H1 (cell line): ENCODE measurements at regions not wholly inside any gene's neighbourhood (a gene's known extent, or its start where the extent isn't known, plus 50 kb on each side); places are given as distances from the start of the nearest gene placed in this dataset.

Experiments
- CTCF ChIA-PET: fragments of 300-600 bp; sonication (Branson Sonifier 250); formaldehyde crosslinking; loops from one replicate; lab custom pipeline; 2021; ENCODE audit not compliant: partially characterized antibody; lab: Charles Lee
- POLR2A ChIA-PET: fragments of 300-600 bp; sonication (Branson Sonifier 250); formaldehyde crosslinking; loops from one replicate; lab custom pipeline; 2021; ENCODE audit warnings: inconsistent platforms; ENCODE audit not compliant: partially characterized antibody; lab: Charles Lee
- DNase-seq, 2 experiments: peaks; one replicate each; pipeline versions ENCODE4 v3.0.0 to v3.0.0-alpha.2; 2010 to 2022; ENCODE audit warnings: low spot score in 2 of 2, low read depth in 1 of 2, mixed read lengths in 1 of 2
- FAIRE-seq: peaks from 2 replicates; lab custom pipeline; 2011; peaks lifted over from hg19 to GRCh38; lab: Jason Lieb, UNC
- H2AFZ ChIP-seq: 2 replicates; pipeline ENCODE4 v1.8.1; 2012; ENCODE audit warnings: low read length, inconsistent platforms
- H2AK5ac ChIP-seq: 2 replicates; pipeline ENCODE4 v1.6.1; 2013; ENCODE audit warnings: low read depth, low read length
- H2BK120ac ChIP-seq: replicated peaks from 2 replicates; pipeline ENCODE3; 2013; ENCODE audit warnings: low read depth, low read length, inconsistent platforms
- H2BK12ac ChIP-seq: 2 replicates; pipeline ENCODE4 v1.6.1; 2013; ENCODE audit warnings: low read depth, low read length
- H2BK15ac ChIP-seq: 2 replicates; pipeline ENCODE4 v1.6.1; 2013; ENCODE audit warnings: low read length
- H2BK20ac ChIP-seq: 2 replicates; pipeline ENCODE4 v1.6.1; 2013; ENCODE audit warnings: low read length
- H2BK5ac ChIP-seq: 2 replicates; pipeline ENCODE4 v1.6.1; 2013; ENCODE audit warnings: low read depth, low read length
- H3K14ac ChIP-seq: 2 replicates; pipeline ENCODE4 v1.6.1; 2013; ENCODE audit warnings: inconsistent platforms; ENCODE audit not compliant: insufficient read length
- H3K18ac ChIP-seq: 2 replicates; pipeline ENCODE4 v1.6.1; 2013; ENCODE audit warnings: low read length; ENCODE audit errors: extremely low read depth
- H3K23ac ChIP-seq: 2 replicates; pipeline ENCODE4 v1.6.1; 2013; ENCODE audit warnings: inconsistent platforms; ENCODE audit not compliant: insufficient read length
- H3K23me2 ChIP-seq: 2 replicates; pipeline ENCODE4 v1.6.1; 2013; ENCODE audit warnings: low read depth, low read length
- H3K27ac ChIP-seq: 2 replicates; pipeline ENCODE4 v1.6.1; 2011; ENCODE audit warnings: low read depth, low read length, inconsistent platforms
- H3K27me3 ChIP-seq, 4 experiments: replicated peaks in 1 of 4; 1 replicate in 1 of 4; 2 replicates in 3 of 4; pipeline versions ENCODE4 v1.6.1 to v1.8.1; 2011 to 2013; ENCODE audit warnings: low read length in 3 of 4, mild to moderate bottlenecking in 3 of 4, inconsistent platforms in 2 of 4, mixed read lengths in 2 of 4, moderate library complexity in 1 of 4; ENCODE audit not compliant: control insufficient read depth in 3 of 4, insufficient read depth in 3 of 4; ENCODE audit errors: extremely low read depth in 1 of 4
- H3K36me3 ChIP-seq, 4 experiments: 2 replicates each; pipeline versions ENCODE4 v1.6.1 to v1.8.1; 2011 to 2013; ENCODE audit warnings: mild to moderate bottlenecking in 4 of 4, low read length in 3 of 4, moderate library complexity in 2 of 4, control low read depth in 1 of 4, inconsistent platforms in 1 of 4; ENCODE audit not compliant: insufficient read depth in 4 of 4, control insufficient read depth in 2 of 4
- H3K4ac ChIP-seq: replicated peaks from 2 replicates; pipeline ENCODE3; 2013; ENCODE audit warnings: low read length, low read depth, mixed read lengths, inconsistent platforms; ENCODE audit not compliant: insufficient read length
- H3K4me1 ChIP-seq, 4 experiments: replicated peaks in 1 of 4; 1 replicate in 1 of 4; 2 replicates in 3 of 4; pipeline versions ENCODE4 v1.6.1 to v1.8.1; 2011 to 2013; ENCODE audit warnings: low read length in 3 of 4, inconsistent platforms in 2 of 4, mixed read lengths in 1 of 4; ENCODE audit not compliant: insufficient read depth in 4 of 4, control insufficient read depth in 3 of 4
- H3K4me2 ChIP-seq, 2 experiments: 2 replicates each; pipeline versions ENCODE4 v1.6.1 to v1.8.1; 2011 to 2013; ENCODE audit warnings: low read depth in 2 of 2, low read length in 2 of 2, control low read depth in 1 of 2, inconsistent platforms in 1 of 2, mild to moderate bottlenecking in 1 of 2; ENCODE audit not compliant: insufficient read depth in 1 of 2
- H3K4me3 ChIP-seq, 4 experiments: fragments of 200-600, 300-600 bp in 1 of 4; sonication (generic), shearing (Covaris generic), sonication (Bioruptor Twin) in 1 of 4; 2 replicates each; pipeline versions ENCODE4 v1.5.1 to v1.8.1; 2011 to 2016; ENCODE audit warnings: low read length in 4 of 4, low read depth in 3 of 4, control low read depth in 2 of 4, inconsistent platforms in 2 of 4, mild to moderate bottlenecking in 2 of 4, mixed read lengths in 1 of 4, moderate library complexity in 1 of 4; ENCODE audit not compliant: insufficient read depth in 2 of 4; ENCODE audit errors: extremely low read depth in 1 of 4
- H3K56ac ChIP-seq: replicated peaks from 2 replicates; pipeline ENCODE3; 2013; ENCODE audit warnings: low read depth, mild to moderate bottlenecking, mixed read lengths, low read length, inconsistent platforms; ENCODE audit not compliant: insufficient read length
- H3K79me1 ChIP-seq: 2 replicates; pipeline ENCODE4 v1.6.1; 2013; ENCODE audit warnings: low read depth, low read length, control low read depth
- H3K79me2 ChIP-seq, 2 experiments: 2 replicates each; pipeline versions ENCODE4 v1.6.1 to v1.8.1; 2012 to 2013; ENCODE audit warnings: low read length in 2 of 2, mild to moderate bottlenecking in 2 of 2, inconsistent platforms in 1 of 2; ENCODE audit not compliant: insufficient read depth in 2 of 2, control insufficient read depth in 1 of 2
- H3K9ac ChIP-seq, 4 experiments: replicated peaks in 1 of 4; 1 replicate in 1 of 4; 2 replicates in 3 of 4; pipeline versions ENCODE4 v1.6.1 to v1.8.1; 2011 to 2013; ENCODE audit warnings: low read depth in 3 of 4, low read length in 3 of 4, control low read depth in 2 of 4, mild to moderate bottlenecking in 2 of 4, moderate library complexity in 2 of 4, inconsistent platforms in 1 of 4; ENCODE audit errors: extremely low read depth in 1 of 4
- H3K9me3 ChIP-seq, 2 experiments: 2 replicates each; pipeline versions ENCODE4 v1.6.1 to v1.8.1; 2012 to 2013; ENCODE audit warnings: mild to moderate bottlenecking in 2 of 2, moderate library complexity in 2 of 2, control low read depth in 1 of 2, inconsistent platforms in 1 of 2, low read depth in 1 of 2, low read length in 1 of 2, mixed read lengths in 1 of 2; ENCODE audit not compliant: insufficient read depth in 2 of 2
- H4K20me1 ChIP-seq, 2 experiments: replicated peaks in 1 of 2; 2 replicates each; pipeline versions ENCODE3 to v1.8.1; 2011 to 2013; ENCODE audit warnings: inconsistent platforms in 2 of 2, low read length in 2 of 2, mild to moderate bottlenecking in 1 of 2; ENCODE audit not compliant: insufficient read depth in 2 of 2, control insufficient read depth in 1 of 2
- H4K5ac ChIP-seq: 2 replicates; pipeline ENCODE4 v1.6.1; 2013; ENCODE audit warnings: low read length, low read depth, mixed read lengths, inconsistent platforms; ENCODE audit not compliant: insufficient read length
- H4K8ac ChIP-seq: 2 replicates; pipeline ENCODE4 v1.8.0; 2013; ENCODE audit warnings: mild to moderate bottlenecking, moderate library complexity, low read length, inconsistent platforms; ENCODE audit not compliant: insufficient read depth; ENCODE audit errors: extremely low read depth
- H4K91ac ChIP-seq: replicated peaks from 2 replicates; pipeline ENCODE3; 2013; ENCODE audit warnings: low read length, mixed read lengths, inconsistent platforms; ENCODE audit not compliant: insufficient read length
- BACH1 ChIP-seq: IDR thresholded peaks from 2 replicates; pipeline ENCODE4 v1.6.1; 2012; ENCODE audit warnings: low read length, improper control_type of control experiment
- CEBPB ChIP-seq: IDR thresholded peaks from 2 replicates; pipeline ENCODE4 v1.6.1; 2012; ENCODE audit warnings: low read depth, low read length
- CHD2 ChIP-seq: IDR thresholded peaks from 2 replicates; pipeline ENCODE4 v1.6.1; 2012; ENCODE audit warnings: low read length, improper control_type of control experiment
- E2F6 ChIP-seq: IDR thresholded peaks from 2 replicates; pipeline ENCODE4 v1.6.1; 2012; ENCODE audit warnings: inconsistent platforms
- GTF2F1 ChIP-seq: IDR thresholded peaks from 2 replicates; pipeline ENCODE4 v1.6.1; 2012; ENCODE audit warnings: low read depth, low read length, improper control_type of control experiment, borderline replicate concordance
- JUND ChIP-seq: IDR thresholded peaks from 2 replicates; pipeline ENCODE4 v1.6.1; 2011; ENCODE audit warnings: mild to moderate bottlenecking, improper control_type of control experiment, low read length
- KDM1A ChIP-seq: fragments of 200-600, 300-600 bp; sonication (generic); IDR thresholded peaks from 2 replicates; pipeline ENCODE4 v1.7.1; 2016; ENCODE audit warnings: mild to moderate bottlenecking, low read length, borderline replicate concordance
- KDM4A ChIP-seq: IDR thresholded peaks from one replicate; pipeline ENCODE4 v1.7.1; 2012; ENCODE audit warnings: low read depth, mild to moderate bottlenecking, moderate library complexity, low read length, inconsistent platforms; ENCODE audit not compliant: severe bottlenecking
- MAFK ChIP-seq: IDR thresholded peaks from 2 replicates; pipeline ENCODE4 v1.6.1; 2012; ENCODE audit warnings: low read depth, mild to moderate bottlenecking, improper control_type of control experiment, low read length
- NANOG ChIP-seq: IDR thresholded peaks from 2 replicates; pipeline ENCODE4 v1.6.1; 2011; ENCODE audit warnings: low read length, low read depth, mild to moderate bottlenecking, inconsistent platforms; ENCODE audit not compliant: insufficient read depth, poor library complexity, severe bottlenecking
- NRF1 ChIP-seq: IDR thresholded peaks from 2 replicates; pipeline ENCODE4 v1.6.1; 2011; ENCODE audit warnings: mild to moderate bottlenecking, low read depth, low read length, improper control_type of control experiment
- SP4 ChIP-seq: IDR thresholded peaks from 2 replicates; pipeline ENCODE4 v1.6.1; 2012; ENCODE audit warnings: low read length, inconsistent platforms
- ZNF274 ChIP-seq: IDR thresholded peaks from 2 replicates; pipeline ENCODE4 v1.7.0; 2012; ENCODE audit warnings: low read length, borderline replicate concordance; ENCODE audit errors: extremely low read depth
- WGBS, 2 experiments: shearing (Covaris generic) in 1 of 2; methylation state at CpG; one replicate each; pipeline versions ENCODE4 v1.1.6 to v1.1.7; 2013 to 2015; ENCODE audit warnings: low lambda C conversion rate in 2 of 2, mixed read lengths in 2 of 2, inconsistent platforms in 1 of 2, low coverage in 1 of 2, missing lambda C conversion rate in 1 of 2; ENCODE audit not compliant: insufficient replicate concordance in 2 of 2, insufficient coverage in 1 of 2, insufficient read length in 1 of 2; ENCODE audit errors: extremely low coverage in 1 of 2, missing lambda C conversion rate in 1 of 2; 5-methylcytosine and 5-hydroxymethylcytosine counted together

- Histone ChIP-seq H3K4me1 (no peaks in the 10 kb centered on the region), H3K23ac (no peak overlapping the region), H2BK15ac (no peak overlapping the region), H3K9me3 (no peaks in the 10 kb centered on the region), H2BK5ac (no peak overlapping the region), H2BK12ac (no peak overlapping the region), H3K4ac (no peak overlapping the region), H3K27ac (no peak overlapping the region), H2BK20ac (no peak overlapping the region), H4K20me1 (no peaks in the 10 kb centered on the region), H3K14ac (no peak overlapping the region), H3K56ac (no peak overlapping the region), H3K18ac (no peak overlapping the region), H4K8ac (no peak overlapping the region), H4K91ac (no peak overlapping the region), H3K79me2 (no peaks in the 10 kb centered on the region), H3K23me2 (no peaks in the 10 kb centered on the region), H3K36me3 (no peaks in the 10 kb centered on the region), H2AFZ (no peak overlapping the region), H3K79me1 (no peaks in the 10 kb centered on the region), H2BK120ac (no peak overlapping the region), H3K9ac (no peak overlapping the region), H2AK5ac (no peak overlapping the region), H4K5ac (no peak overlapping the region), H3K4me3 (no peak overlapping the region), H3K27me3 (no peaks in the 10 kb centered on the region), H3K4me2 (no peak overlapping the region)
- DNase-seq: no peak
- no peak for TF ChIP-seq ZNF274
- no peak for TF ChIP-seq KDM4A
- TF ChIP-seq JUND: no peak
- no peak for TF ChIP-seq NRF1
- no peak for TF ChIP-seq E2F6
- no peak for TF ChIP-seq BACH1
- TF ChIP-seq GTF2F1: no peak
- no peak for TF ChIP-seq CEBPB
- no peak for TF ChIP-seq MAFK
- TF ChIP-seq NANOG: no peak
- no peak for TF ChIP-seq SP4
- no peak for TF ChIP-seq KDM1A
- no peak for TF ChIP-seq CHD2
- FAIRE-seq: no peak
- POLR2A ChIA-PET: no interaction called here
- WGBS, 2 experiments: 89% methylated on average over 3 of the region's 3 CpGs; no CpG with 5 or more reads in 1 of the 2 experiments
- CTCF ChIA-PET: interaction anchor here (0.5 kb wide), 1 partner anchor 11 kb away, joined by 3 read pairs; no protein-coding TSS in a partner anchor
Measured at GRCh38 chr15:91358405-91358804, 258.3 kb downstream of the SV2B start.
